Fibroblast of the aortic adventitia (primary cell): ENCODE measurements at regions not wholly inside any gene's neighbourhood (a gene's known extent, or its start where the extent isn't known, plus 50 kb on each side); places are given as distances from the start of the nearest gene placed in this dataset.

Source experiments
- DNase-seq: peaks from one replicate; pipeline ENCODE4 v3.0.0-alpha.2; 2010; ENCODE audit warnings: low read depth
- H3K4me3 ChIP-seq: 2 replicates; pipeline ENCODE4 v1.5.1; 2011; ENCODE audit warnings: low read depth, mild to moderate bottlenecking, control low read depth, low read length, moderate library complexity
- TF ChIP-seq, protein P1 (sequence below): IDR thresholded peaks from 2 replicates; pipeline ENCODE4 v1.5.1; 2011; ENCODE audit warnings: mild to moderate bottlenecking, low read length, control low read depth, inconsistent platforms; ENCODE audit not compliant: insufficient read depth

DNA sequence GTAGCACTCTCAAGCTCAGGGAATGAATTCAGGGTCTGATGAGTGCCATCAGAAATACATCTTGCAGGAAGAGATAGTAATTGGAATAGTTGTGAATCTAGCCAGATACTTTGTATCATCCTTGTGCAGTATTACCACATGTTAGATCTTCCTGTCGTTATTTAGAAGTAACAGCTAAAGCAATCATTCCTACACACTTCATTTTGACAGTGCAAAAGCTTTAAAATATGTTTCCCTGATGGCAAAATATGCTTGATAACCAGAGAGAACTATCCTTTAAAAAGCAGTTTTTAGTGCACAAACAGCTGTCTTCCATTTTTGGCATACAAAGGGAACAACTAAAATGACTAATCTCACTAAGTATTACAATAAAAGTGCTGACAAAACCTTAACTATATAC, 149.5 kb upstream of the SLC38A2 start:
- TF ChIP-seq, protein P1, sequence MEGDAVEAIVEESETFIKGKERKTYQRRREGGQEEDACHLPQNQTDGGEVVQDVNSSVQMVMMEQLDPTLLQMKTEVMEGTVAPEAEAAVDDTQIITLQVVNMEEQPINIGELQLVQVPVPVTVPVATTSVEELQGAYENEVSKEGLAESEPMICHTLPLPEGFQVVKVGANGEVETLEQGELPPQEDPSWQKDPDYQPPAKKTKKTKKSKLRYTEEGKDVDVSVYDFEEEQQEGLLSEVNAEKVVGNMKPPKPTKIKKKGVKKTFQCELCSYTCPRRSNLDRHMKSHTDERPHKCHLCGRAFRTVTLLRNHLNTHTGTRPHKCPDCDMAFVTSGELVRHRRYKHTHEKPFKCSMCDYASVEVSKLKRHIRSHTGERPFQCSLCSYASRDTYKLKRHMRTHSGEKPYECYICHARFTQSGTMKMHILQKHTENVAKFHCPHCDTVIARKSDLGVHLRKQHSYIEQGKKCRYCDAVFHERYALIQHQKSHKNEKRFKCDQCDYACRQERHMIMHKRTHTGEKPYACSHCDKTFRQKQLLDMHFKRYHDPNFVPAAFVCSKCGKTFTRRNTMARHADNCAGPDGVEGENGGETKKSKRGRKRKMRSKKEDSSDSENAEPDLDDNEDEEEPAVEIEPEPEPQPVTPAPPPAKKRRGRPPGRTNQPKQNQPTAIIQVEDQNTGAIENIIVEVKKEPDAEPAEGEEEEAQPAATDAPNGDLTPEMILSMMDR, result no peak
- H3K4me3 ChIP-seq, result no peak overlapping the region
- peak; percentile 43 for DNase-seq

DNA sequence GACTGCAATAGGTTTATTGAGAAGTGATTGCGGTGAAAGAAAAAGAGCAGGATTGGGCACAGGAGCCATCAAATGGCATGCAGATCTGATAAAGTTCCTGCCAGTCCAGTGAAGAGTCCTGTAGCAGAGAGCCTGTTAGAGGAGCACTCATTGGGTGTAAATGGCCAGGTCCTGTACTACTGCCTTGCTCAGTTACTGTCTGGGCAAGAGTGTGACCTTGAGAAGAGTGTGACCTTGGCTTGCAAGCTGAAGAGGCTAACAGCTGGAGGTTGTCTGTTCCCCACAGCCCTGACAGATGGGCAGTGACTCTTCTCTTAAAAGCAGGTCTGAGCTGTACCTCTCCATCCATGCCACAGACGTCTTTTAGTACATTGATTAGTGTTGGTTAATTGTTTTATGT, 148.6 kb upstream of the SLC38A2 start:
- H3K4me3 ChIP-seq, result no peak overlapping the region
- TF ChIP-seq, protein P1, result no peak
- DNase-seq, result no peak

DNA sequence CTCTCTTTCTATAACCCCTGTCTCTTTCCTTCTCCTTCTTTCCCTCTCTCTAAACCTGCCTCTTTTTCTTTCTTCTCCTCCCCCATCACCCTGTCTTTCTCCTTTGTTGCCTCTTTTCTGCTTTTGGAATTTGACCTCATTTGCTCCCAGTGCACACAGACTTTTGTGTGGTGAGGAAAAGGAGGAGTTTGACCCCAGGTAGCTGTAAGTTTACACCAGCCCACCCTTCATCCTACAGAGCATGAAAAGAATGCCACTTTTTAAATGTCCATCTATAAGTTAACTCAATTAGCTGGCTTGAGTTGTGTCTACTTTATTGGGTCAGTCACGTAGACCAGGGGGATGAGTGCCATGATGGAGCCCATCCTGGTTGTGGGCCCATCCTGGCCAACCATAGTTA, 146.8 kb upstream of the SLC38A2 start:
- TF ChIP-seq, protein P1, result no peak

DNA sequence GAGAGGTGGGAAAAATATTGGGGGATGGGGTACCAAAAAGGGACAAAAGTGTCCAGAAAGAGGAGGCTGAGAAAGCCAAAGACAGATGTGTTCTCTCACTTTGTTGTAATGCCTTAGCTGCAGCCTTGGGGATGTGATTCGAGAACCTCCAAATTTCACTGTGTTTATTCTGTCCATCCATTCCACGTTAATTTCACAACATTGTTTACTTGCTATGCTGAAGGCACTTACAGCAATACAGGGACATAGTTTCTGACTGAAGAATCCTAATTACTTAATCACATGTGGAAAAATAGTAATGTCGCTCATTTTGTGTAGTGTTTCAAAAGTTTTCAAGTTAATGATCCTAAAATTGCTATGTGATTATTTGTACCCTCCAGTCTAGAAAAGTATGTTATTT, 146.2 kb upstream of the SLC38A2 start:
- no peak overlapping the region for H3K4me3 ChIP-seq
- TF ChIP-seq, protein P1, result no peak
- DNase-seq, result no peak

More for the DNA sequence above, 146.8 kb upstream of the SLC38A2 start:
- no peak overlapping the region for H3K4me3 ChIP-seq
- DNase-seq, result no peak

DNA sequence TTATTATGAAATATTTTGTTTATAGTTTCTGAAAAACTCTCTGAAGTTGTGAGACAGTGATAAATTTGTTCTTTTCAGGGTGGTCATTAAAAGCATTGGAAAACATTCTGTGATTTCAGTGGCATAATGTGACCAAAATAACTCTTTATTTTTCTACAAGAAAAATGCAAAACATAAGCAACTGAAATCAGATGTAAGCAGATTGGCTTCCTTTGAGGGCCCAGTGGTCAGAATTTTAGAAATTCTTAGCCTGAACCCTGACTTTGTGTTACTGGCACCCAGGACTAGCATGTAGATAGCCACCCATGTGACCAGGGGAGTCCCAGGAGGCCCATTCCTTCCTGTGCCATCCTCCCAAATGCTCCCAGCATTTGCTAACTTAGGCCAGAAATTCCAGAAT, 145.6 kb upstream of the SLC38A2 start:
- TF ChIP-seq, protein P1, result no peak
- H3K4me3 ChIP-seq, result no peak overlapping the region
- no peak for DNase-seq

DNA sequence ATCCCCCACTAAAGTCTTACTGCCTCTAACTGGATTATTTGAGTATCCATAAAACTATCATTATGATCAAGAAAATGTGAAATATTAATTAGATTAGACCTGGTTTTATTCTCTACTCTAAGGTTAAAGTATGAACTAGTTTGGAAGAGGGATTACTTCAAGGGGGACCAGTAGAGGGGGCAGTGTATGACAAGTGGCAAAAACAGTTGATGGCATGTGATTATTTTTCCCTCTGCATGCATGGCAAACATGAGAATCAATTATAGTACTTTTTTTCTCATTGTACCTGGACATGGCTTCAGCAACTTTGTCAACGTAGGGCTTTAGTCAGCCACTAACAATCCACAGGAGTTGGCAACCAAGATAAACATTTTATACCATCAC, 145.0 kb upstream of the SLC38A2 start:
- H3K4me3 ChIP-seq, result no peak overlapping the region
- TF ChIP-seq, protein P1, result no peak
- DNase-seq, result no peak

DNA sequence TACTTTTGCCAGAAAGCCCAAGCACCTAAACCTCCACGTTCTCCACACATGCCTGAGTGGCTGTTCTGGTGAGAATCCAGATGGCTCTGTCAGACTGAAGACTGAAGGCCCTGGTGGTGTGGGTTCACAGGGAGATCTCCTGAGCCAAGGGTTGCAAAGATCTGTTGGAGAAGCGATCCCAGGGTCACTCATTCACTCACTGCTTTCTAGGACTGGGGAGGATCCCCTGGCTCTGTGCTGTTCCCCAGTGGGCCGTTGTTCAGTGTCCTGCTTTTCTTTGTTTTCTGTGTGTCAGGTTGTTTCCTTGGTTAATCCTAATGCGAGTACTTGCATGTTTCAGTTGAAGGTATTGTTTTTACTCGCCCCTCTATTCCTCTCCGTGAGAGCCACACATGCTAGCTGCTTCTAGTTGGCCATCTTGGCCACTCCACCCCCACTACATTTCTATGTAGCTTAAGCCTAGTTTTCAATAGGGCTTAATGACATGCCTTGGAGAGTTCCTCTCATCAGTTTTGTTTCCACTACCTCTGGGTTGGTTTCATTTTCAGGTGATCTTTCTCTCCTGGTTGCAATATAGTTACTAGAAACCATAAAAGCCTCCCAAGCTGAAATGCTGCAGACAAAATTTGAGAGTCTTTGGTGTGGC, 144.5 kb upstream of the SLC38A2 start:
- DNase-seq, result no peak
- TF ChIP-seq, protein P1, result no peak
- no peak overlapping the region for H3K4me3 ChIP-seq
